ENCODE measurements at regions not wholly inside any gene's neighbourhood (a gene's known extent, or its start where the extent isn't known, plus 50 kb on each side); places are given as distances from the start of the nearest gene placed in this dataset.
"Not testable (repeated sequence)": the region's sequence is repeated elsewhere in the genome, so short reads cannot be mapped to it uniquely, and the experiment has no call there.

DNA sequence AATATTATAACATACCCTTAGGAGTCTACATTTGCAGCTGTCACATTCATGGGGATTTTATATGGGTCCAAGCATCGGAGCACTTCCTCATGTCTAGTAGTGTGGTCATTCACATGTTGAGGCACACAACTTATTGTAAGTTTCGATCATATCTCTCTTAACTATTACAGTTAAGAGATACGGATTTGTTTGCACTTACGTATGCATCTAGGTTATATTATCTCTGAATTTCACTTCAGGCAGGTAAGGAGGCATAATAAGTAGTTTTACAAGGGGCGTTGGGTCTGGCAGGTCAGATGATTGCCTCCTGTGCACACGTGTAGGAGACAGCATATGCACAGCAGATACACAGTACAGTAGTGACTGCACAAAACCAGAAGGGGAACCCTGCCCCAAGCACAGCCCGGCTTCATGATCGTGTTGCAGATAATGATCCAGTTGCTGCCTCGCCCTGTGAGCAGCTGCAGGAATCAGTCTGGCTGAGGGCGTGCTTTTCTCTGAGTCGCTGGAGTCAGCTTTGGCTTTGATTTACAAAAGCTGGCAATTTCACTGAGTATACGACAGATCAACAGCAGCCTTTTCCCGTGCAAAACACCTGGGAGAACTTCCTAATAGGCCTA, 302.9 kb upstream of the GATB start:
- no peak for DNase-seq (ENCODE audit: low spot score)

- DNase-seq (ENCODE audit: low spot score) = no peak
Observed at GRCh38 chr4:152062936-152063620, 302.3 kb upstream of the GATB start.

GRCh38 chr4:152054731-152055130, 293.9 kb upstream of the GATB start:
- DNase-seq (ENCODE audit: low spot score) = no peak

DNA sequence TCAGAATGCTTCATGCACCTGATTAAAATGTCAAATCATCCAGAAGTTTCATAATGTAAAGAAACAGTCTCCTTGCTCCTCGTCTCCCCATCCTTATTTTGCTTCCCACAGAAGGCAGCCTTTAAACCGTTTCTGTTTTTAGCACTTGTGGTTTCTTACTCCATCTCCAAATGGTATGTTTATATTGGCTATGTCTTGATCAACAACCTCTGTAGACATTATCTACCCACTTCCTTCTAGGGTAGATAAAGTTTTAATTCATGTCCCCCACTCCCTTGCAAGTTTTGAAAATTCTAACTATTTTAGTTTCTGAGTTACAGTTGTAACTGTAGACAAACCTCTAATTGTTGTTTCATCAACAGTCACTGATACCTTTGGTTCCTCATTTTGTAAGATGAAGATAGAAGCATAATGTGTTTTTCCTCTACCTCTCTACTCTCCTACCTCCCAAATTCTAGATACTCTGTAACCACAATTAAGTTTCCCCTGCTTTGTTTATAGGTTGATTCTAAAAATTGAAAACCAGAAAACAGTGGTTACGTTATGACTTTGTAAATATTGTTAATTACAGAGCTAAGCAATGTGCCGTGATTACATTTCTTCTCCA, 291.7 kb upstream of the GATB start:
- no peak for DNase-seq (ENCODE audit: low spot score)

- not testable (repeated sequence) for DNase-seq (ENCODE audit: low spot score)
Observed at GRCh38 chr4:152051332-152051731, 290.5 kb upstream of the GATB start.

GRCh38 chr4:152050106-152050505, 289.3 kb upstream of the GATB start:
- DNase-seq (ENCODE audit: low spot score) = no peak

GRCh38 chr4:152047451-152047850, 286.6 kb upstream of the GATB start:
- DNase-seq (ENCODE audit: low spot score) = no peak

DNA sequence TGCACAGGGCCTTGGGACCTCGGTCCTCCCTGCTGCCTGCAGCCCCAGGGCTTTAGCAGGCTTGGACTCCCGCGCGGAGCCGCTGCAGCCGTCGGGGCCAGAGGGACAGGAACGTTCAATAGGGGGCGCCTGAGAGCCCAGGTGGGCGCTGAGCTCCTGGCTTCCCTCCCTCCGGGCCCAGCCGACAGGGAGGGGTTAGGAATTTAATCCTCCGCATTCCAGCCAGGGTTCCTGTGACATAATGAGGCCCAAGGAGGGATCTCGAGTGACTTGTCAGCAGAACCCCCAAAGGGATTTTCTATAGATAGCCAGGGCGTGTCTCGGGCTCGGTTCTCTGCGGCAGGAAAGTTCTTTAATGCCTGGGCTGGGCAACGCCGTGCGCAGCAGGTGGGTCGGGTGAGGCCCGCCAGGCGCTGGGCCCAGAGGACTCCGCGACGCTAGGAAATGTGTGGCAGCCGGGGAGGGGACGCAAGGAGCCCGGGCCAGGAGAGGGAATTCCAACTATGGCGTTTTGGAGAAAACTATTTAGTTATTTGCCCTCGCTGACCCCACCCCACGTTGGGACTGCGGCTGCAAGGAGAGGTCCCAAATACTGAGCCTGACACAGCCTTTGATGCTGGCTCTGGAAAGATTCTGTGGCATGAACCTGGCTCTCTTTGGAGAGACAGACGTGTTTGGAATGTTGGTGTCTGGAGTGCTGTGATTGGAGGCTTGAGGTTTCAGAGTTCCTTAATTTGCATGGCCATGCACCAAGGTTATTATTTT, 285.2 kb upstream of the GATB start:
- peak; percentile 78 for DNase-seq (ENCODE audit: low spot score)

- peak; percentile 6 for DNase-seq (ENCODE audit: low spot score)
Observed at GRCh38 chr4:152045449-152045806, 284.6 kb upstream of the GATB start.

DNA sequence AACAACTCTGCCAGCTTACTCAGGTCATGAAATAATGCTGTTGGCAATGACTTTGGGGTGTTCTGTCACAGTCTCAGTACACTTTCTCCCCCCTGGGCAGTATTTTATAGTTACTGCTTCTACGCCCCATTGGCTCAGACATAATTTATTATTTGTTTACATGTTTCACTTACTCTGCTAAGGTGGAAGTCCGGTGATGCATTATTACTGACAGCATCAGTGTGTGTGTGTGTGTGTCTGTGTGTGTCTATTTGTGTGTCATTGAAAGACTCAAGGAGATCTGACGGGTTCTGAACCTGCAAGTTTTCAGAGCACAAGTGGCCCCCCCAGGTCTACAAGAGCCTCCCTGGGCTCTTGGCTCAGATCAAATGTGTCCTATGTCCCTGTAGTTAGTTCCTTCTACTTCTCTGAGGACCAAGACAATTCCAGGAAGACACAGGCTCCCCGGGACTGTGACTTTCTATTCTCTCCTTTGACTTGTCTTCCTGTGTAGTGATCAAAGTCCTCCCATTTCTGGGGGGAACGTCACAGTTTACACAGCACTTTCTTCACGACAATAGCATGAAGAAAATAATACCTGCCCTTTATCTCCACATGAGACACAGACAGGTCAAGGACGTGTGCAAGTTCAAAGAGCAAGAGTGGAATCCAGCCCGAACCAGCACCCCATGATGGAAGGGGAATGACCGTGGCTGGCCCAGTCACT, 283.7 kb upstream of the GATB start:
- peak; percentile 18 for DNase-seq (ENCODE audit: low spot score)

DNA sequence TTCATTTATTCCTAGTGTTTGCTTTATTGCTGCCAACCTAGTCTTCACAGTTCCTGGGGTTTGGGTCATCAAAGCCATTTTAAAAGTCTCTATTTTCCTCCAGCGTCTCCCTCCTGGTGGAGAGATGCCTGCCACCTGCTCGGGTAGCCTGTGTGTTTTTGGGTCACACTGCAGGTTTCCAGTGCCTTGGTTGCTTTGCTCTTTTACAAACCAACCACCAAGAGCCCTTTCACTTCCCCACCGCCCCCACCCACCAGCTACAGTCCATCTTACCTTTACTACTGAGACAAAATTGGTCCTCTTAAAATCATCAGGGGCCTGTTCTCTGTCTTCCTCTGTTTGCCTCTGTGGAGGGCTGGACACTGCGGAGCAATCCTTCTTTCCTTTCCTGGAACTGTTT, 280.5 kb upstream of the GATB start:
- DNase-seq (ENCODE audit: low spot score) = no peak

DNA sequence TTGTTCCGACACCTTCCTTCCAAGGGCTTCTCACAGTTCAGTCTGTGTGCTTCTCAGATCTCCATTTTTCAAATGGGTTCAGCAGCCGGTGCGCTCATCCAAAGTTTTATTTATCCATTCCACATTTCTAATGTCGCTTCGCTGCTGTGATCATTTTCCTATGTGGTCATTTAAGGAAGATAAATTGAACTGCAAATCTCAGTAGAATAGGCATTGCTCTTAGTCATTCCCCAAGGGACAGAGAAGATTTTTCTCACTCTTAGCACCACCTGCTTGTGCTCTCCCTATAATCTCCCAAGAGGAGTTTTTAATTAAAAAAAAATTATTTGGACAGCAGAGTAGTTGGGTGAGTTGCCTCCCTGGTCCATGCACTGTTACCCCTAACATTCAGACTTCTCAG, 278.9 kb upstream of the GATB start:
- DNase-seq (ENCODE audit: low spot score) = no peak

DNA sequence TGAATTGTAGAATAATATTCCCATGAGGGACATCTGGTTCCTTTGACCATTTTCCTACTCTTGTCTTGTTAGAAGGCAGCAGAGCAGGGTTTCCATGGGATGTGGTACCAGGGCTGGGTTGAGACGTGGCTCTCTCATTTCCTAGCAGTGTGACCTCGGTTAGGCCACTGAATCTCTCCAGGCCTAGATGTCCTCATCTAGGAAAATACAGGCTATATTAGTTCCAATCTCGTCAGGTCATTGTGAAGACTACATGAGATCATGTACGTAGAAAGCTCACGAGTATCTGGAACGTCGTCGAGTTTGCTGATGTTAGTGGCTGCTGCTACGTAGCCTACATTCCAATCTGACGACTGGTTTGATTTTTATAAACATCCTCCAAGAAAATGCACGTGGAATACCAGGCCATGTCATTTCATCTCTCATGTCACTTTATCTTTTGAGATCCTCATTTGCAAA, 278.2 kb upstream of the GATB start:
- DNase-seq (ENCODE audit: low spot score) = peak; percentile 9

GRCh38 chr4:152038238-152038637, 277.4 kb upstream of the GATB start:
- peak; percentile 10 for DNase-seq (ENCODE audit: low spot score)

GRCh38 chr4:152037435-152037834, 276.6 kb upstream of the GATB start:
- DNase-seq (ENCODE audit: low spot score) = no peak

GRCh38 chr4:152033621-152034020, 272.8 kb upstream of the GATB start:
- no peak for DNase-seq (ENCODE audit: low spot score)

DNA sequence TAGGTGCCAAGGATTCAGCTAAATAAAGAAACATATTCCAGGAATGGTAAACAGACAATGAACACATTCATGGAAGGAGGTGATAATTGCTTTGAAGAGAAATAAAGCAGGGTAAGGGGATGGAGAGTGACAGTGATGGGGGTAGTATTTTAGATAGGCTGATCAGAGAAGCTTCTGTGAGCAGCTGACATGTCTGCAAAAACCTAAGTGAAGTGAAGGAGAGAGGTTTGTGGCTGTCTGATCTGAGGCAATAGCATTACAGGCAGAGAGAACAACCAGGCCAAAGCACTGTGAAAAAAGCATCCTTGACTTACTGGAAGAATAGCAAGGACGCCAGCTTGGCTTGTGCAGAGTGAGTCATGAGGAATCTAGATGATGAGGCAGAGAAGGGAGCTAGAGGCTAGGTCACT, 271.9 kb upstream of the GATB start:
- peak; percentile 39 for DNase-seq (ENCODE audit: low spot score)

DNA sequence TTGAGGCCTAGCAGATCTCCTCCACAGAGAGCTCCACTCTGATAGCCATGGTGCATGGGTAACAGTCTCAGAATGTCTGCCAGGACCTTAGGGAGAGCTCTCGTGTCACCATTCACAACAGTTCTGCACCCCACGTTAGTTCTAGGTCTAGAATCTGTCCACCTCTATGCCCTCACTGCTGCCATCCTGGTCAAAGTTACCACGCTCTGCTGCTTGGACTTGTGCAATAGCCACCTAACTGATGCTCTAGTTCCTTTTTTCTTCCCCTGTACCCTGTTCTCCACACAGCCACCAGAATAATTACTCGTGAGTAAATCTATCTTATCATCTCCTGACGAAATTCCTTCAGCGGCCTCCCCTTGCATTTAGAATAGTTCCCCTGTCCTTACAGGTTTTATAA, 268.8 kb upstream of the GATB start:
- DNase-seq (ENCODE audit: low spot score) = no peak

DNA sequence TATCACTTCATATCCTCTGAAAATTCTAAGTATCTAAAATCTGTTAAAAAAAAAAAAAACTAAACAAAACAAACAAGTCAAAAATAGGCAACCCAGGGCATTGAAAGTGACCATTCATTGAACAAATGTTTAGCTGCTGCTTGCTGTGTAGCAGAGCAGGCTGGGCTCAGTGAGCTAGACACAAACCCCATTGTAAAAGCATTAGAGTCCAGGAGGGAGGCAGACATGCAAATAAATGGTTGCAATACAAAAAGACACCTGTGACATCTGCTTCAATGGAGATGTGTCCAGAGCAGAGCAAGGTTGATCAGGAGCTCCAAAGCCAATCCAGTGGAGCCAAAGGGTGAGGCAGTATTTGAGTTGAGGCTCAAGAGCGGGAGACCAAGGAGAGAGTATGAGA, 267.3 kb upstream of the GATB start:
- DNase-seq (ENCODE audit: low spot score) = no peak

DNA sequence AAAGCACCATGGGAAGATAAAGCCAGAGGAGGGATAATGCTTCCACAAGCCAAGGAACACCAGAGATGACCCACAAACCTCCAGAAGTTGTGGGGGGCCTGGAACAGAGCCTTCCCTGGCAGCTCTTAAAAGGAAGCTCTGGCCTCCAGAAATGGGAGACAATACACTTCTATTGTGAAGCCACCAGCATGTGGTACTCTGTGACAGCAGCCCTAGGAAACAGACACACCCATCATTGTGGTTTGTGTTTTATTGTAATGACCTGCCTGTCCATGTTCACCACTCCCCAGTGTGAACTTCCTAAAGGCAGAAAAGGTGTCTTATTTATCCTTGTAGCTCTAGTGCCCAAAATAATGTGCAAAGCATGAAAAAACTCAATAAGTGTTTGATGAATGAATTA, 264.1 kb upstream of the GATB start:
- no peak for DNase-seq (ENCODE audit: low spot score)

DNA sequence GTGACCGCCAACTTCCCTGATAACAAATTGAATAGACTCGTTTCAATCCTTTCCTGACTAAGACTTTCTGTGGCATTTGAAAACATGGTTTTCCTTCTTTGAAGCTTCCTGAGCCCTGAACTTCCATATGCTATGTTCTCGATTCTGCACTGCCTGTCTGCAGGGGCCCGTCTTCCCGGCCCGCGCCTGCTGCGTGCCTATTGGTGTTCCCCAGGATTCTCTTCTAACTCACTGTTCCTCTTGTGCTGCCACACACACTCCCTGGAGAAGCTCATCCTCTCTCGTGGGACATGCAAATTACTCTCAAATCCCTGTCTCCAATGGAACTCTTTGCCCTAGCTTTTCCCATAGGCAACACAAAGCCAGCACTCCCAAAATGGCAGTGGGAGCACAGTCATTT, 262.9 kb upstream of the GATB start:
- DNase-seq (ENCODE audit: low spot score) = no peak

DNA sequence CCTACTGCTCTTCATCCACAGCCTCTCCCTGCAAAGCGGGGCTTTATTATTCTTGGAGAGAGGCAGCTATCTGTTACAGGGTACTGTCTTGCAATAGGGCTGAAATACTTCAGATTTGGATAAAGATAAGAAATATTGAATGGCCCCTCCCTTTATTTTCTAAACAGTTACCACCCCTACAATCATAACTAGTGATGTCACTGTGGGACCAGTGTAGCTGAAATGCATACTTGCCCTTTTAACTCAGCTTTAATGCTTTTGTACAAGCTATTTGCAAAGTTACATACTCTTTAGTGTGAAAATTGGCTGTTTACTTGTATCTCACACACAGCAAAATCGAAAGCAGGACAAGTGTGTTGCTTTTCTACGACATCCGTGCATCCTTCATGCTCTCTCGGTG, 261.7 kb upstream of the GATB start:
- DNase-seq (ENCODE audit: low spot score) = no peak
